SK-N-SH treated with all-trans-retinoic acid at 6 μM for 48 hours (cell line): ENCODE measurements at regions not wholly inside any gene's neighbourhood (a gene's known extent, or its start where the extent isn't known, plus 50 kb on each side); places are given as distances from the start of the nearest gene placed in this dataset.

Experiments used
- ATAC-seq: fragments of 200-7000 bp; cut with Tn5 transposase; 3 replicates; pipeline ENCODE4 v1.9.1; 2020; ENCODE audit warnings: mild to moderate bottlenecking, moderate library complexity
- BACH2 ChIP-seq: fragments of 250-450 bp; sonication (Bioruptor Pico); IDR thresholded peaks from 2 replicates; pipeline ENCODE4 v1.9.0; 2021; ENCODE audit warnings: mild to moderate bottlenecking, borderline replicate concordance
- ZNF565 ChIP-seq: fragments of 450-650 bp; formaldehyde crosslinking; conservative IDR thresholded peaks from 2 replicates; pipeline ENCODE4 v1.5.0; 2020; ENCODE audit warnings: low read depth, mild to moderate bottlenecking, moderate library complexity

GRCh38 chr6:122347751-122348150 lies 51.7 kb upstream of the HSF2 start:
- TF ChIP-seq ZNF565 (CRISPR knock-in tag) (no peak), BACH2 (no peak)
- no peak for ATAC-seq
